T-helper 17 cell (primary cell): ENCODE measurements at regions not wholly inside any gene's neighbourhood (a gene's known extent, or its start where the extent isn't known, plus 50 kb on each side); places are given as distances from the start of the nearest gene placed in this dataset.
"Not testable (repeated sequence)": the region's sequence is repeated elsewhere in the genome, so short reads cannot be mapped to it uniquely, and the experiment has no call there.

Experiments
- ATAC-seq: fragments of 150-1000 bp; cut with Tn5 transposase; 2 replicates; pipeline ENCODE4 v1.10.0; 2021; ENCODE audit warnings: mild to moderate bottlenecking, moderate library complexity
- DNase-seq, 3 donors: peaks; one replicate each; pipeline versions ENCODE4 v3.0.0 to v3.0.0-alpha.2; 2020 to 2021
- H3K9me3 ChIP-seq: one replicate; pipeline ENCODE4 v1.7.0; 2013; ENCODE audit warnings: low read length, mild to moderate bottlenecking; ENCODE audit not compliant: control insufficient read depth, poor library complexity, severe bottlenecking
- H3K27ac Mint-ChIP-seq: one replicate; pipeline ENCODE4 v1.8.0; 2022; ENCODE audit warnings: mild to moderate bottlenecking, moderate library complexity, mixed read lengths
- H3K27me3 Mint-ChIP-seq: one replicate; pipeline ENCODE4 v1.8.0; 2022; ENCODE audit warnings: mixed read lengths
- H3K36me3 Mint-ChIP-seq: one replicate; pipeline ENCODE4 v1.8.0; 2022; ENCODE audit warnings: low read depth, mixed read lengths
- H3K4me1 Mint-ChIP-seq: one replicate; pipeline ENCODE4 v1.8.0; 2022; ENCODE audit warnings: mild to moderate bottlenecking, mixed read lengths
- H3K4me3 Mint-ChIP-seq: one replicate; pipeline ENCODE4 v1.8.0; 2022; ENCODE audit warnings: mild to moderate bottlenecking, moderate library complexity, mixed read lengths

GRCh38 chr12:131328861-131329845 is 375.4 kb downstream of the ADGRD1 start:
- not testable (repeated sequence) for H3K27me3 Mint-ChIP-seq, H3K9me3 ChIP-seq, DNase-seq, H3K4me1 Mint-ChIP-seq, ATAC-seq, H3K27ac Mint-ChIP-seq, H3K36me3 Mint-ChIP-seq, H3K4me3 Mint-ChIP-seq

GRCh38 chr12:131330106-131330815 is 376.6 kb downstream of the ADGRD1 start:
- DNase-seq: no peak
- no peaks in the 10 kb centered on the region for H3K27me3 Mint-ChIP-seq
- no peak for ATAC-seq
- H3K27ac Mint-ChIP-seq: no peak overlapping the region
- no peak overlapping the region for H3K4me3 Mint-ChIP-seq
- H3K36me3 Mint-ChIP-seq: peaks cover 3% of the 10 kb centered on the region
- H3K4me1 Mint-ChIP-seq: no peaks in the 10 kb centered on the region
- no peaks in the 10 kb centered on the region for H3K9me3 ChIP-seq

- Mint-ChIP-seq H3K36me3 (peaks cover 3% of the 10 kb centered on the region), H3K4me3 (no peak overlapping the region), H3K27ac (no peak overlapping the region), H3K4me1 (no peaks in the 10 kb centered on the region), H3K27me3 (peaks cover 7% of the 10 kb centered on the region)
- ATAC-seq (no peak), DNase-seq (no peak)
- no peaks in the 10 kb centered on the region for H3K9me3 ChIP-seq
Observed at GRCh38 chr12:131331148-131331750, 377.5 kb downstream of the ADGRD1 start.

GRCh38 chr12:131332224-131332623 is 378.5 kb downstream of the ADGRD1 start:
- peaks cover 7% of the 10 kb centered on the region for H3K27me3 Mint-ChIP-seq
- ATAC-seq (no peak), DNase-seq (no peak)
- no peak overlapping the region for H3K4me3 Mint-ChIP-seq
- H3K4me1 Mint-ChIP-seq: no peaks in the 10 kb centered on the region
- no peaks in the 10 kb centered on the region for H3K9me3 ChIP-seq
- H3K36me3 Mint-ChIP-seq: no peaks in the 10 kb centered on the region
- no peak overlapping the region for H3K27ac Mint-ChIP-seq

GRCh38 chr12:131333136-131333535 is 377.8 kb upstream of the SFSWAP start:
- H3K27ac Mint-ChIP-seq: no peak overlapping the region
- no peak overlapping the region for H3K4me3 Mint-ChIP-seq
- no peaks in the 10 kb centered on the region for H3K4me1 Mint-ChIP-seq
- H3K36me3 Mint-ChIP-seq: no peaks in the 10 kb centered on the region
- H3K9me3 ChIP-seq: no peaks in the 10 kb centered on the region
- ATAC-seq (no peak), DNase-seq (no peak)
- peaks cover 7% of the 10 kb centered on the region for H3K27me3 Mint-ChIP-seq

- no peaks in the 10 kb centered on the region for H3K9me3 ChIP-seq
- no peaks in the 10 kb centered on the region for H3K4me1 Mint-ChIP-seq
- no peak overlapping the region for H3K27ac Mint-ChIP-seq
- H3K36me3 Mint-ChIP-seq: no peaks in the 10 kb centered on the region
- H3K27me3 Mint-ChIP-seq: peaks cover 7% of the 10 kb centered on the region
- DNase-seq (no peak), ATAC-seq (no peak)
- H3K4me3 Mint-ChIP-seq: no peak overlapping the region
Observed at GRCh38 chr12:131333621-131334440, 377.1 kb upstream of the SFSWAP start.

- no peak overlapping the region for H3K4me3 Mint-ChIP-seq
- H3K9me3 ChIP-seq: no peaks in the 10 kb centered on the region
- DNase-seq: no peak
- ATAC-seq: no peak
- H3K36me3 Mint-ChIP-seq: no peaks in the 10 kb centered on the region
- H3K27me3 Mint-ChIP-seq: peaks cover 8% of the 10 kb centered on the region
- no peaks in the 10 kb centered on the region for H3K4me1 Mint-ChIP-seq
- no peak overlapping the region for H3K27ac Mint-ChIP-seq
Observed at GRCh38 chr12:131334835-131335234, 376.1 kb upstream of the SFSWAP start.

DNA sequence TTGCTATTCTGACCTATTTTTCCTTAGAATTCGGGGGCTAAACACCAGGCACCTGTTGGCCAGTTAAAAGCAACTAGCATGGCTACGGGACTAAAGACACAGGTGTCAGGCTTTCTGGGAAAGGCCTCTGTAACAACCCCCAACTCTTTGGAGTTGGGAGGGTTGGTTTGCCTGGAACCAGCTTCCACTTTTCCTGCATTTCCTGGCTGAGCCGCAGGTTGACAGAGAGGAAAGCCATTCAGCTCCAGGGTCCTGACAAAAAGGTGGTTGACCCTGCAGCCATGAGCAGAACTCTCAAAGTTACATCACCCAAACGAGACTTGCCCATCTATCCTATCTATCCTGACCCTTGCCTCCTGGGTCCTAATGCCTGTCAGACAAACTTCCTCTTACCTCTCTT is 375.4 kb upstream of the SFSWAP start:
- Mint-ChIP-seq H3K4me1 (no peaks in the 10 kb centered on the region), H3K27me3 (peaks cover 13% of the 10 kb centered on the region), H3K4me3 (no peak overlapping the region), H3K36me3 (no peaks in the 10 kb centered on the region), H3K27ac (no peak overlapping the region)
- no peaks in the 10 kb centered on the region for H3K9me3 ChIP-seq
- ATAC-seq (no peak), DNase-seq (no peak)

GRCh38 chr12:131337861-131338260 is 373.0 kb upstream of the SFSWAP start:
- H3K27me3 Mint-ChIP-seq: peaks cover 13% of the 10 kb centered on the region
- H3K36me3 Mint-ChIP-seq, H3K4me1 Mint-ChIP-seq, DNase-seq, H3K4me3 Mint-ChIP-seq, ATAC-seq, H3K9me3 ChIP-seq, H3K27ac Mint-ChIP-seq: not testable (repeated sequence)

GRCh38 chr12:131340616-131341210 is 370.2 kb upstream of the SFSWAP start:
- no peaks in the 10 kb centered on the region for H3K9me3 ChIP-seq
- no peak for ATAC-seq
- Mint-ChIP-seq H3K27ac (no peak overlapping the region), H3K4me3 (no peak overlapping the region), H3K27me3 (peaks cover 10% of the 10 kb centered on the region), H3K36me3 (no peaks in the 10 kb centered on the region), H3K4me1 (no peaks in the 10 kb centered on the region)
- no peak for DNase-seq

DNA sequence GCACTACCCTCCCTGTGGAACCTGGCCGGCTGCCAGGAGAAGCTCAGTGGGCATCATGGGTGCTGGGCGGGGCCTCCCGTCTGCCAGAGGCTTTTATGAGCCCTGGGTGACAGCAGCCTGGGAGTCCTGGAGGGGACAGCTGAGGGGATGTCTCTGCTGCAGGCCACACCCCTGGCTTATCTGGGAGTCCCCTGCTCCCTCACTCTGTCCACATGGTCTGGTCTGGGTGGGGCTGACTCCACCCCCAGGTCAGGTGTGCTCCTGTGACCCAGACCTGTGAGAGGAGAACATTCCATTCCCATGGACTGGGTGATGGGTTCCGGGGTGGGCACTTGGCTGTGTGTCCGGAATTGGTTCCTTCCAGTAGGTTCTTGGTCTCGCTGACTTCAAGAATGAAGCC is 369.3 kb upstream of the SFSWAP start:
- H3K4me1 Mint-ChIP-seq, H3K27me3 Mint-ChIP-seq, H3K4me3 Mint-ChIP-seq, H3K9me3 ChIP-seq, ATAC-seq, DNase-seq, H3K36me3 Mint-ChIP-seq, H3K27ac Mint-ChIP-seq: not testable (repeated sequence)

DNA sequence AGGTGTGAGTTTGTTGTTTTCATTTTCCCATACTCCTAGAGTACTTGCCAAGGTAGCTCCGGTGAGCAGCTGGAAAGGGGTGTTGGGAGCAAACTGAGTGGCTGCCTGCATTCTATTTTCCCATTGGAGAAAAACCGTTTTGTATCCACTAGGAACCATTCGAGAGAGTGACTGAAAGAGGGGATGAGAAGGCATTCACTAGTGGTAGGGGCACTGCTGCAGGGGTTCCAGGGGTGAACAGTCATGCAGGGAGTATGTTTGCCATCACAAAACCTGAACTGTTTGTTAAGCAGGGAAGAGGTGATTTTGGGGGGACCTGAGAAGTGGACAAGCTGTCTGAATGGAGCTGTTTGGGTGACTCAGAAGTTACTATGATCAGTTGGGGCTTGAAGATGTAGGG is 367.5 kb upstream of the SFSWAP start:
- H3K27ac Mint-ChIP-seq, H3K4me3 Mint-ChIP-seq, H3K9me3 ChIP-seq, H3K36me3 Mint-ChIP-seq, ATAC-seq, H3K4me1 Mint-ChIP-seq, DNase-seq: not testable (repeated sequence)
- peaks cover 12% of the 10 kb centered on the region for H3K27me3 Mint-ChIP-seq
